ENCODE measurements at regions not wholly inside any gene's neighbourhood (a gene's known extent, or its start where the extent isn't known, plus 50 kb on each side); places are given as distances from the start of the nearest gene placed in this dataset.

DNA sequence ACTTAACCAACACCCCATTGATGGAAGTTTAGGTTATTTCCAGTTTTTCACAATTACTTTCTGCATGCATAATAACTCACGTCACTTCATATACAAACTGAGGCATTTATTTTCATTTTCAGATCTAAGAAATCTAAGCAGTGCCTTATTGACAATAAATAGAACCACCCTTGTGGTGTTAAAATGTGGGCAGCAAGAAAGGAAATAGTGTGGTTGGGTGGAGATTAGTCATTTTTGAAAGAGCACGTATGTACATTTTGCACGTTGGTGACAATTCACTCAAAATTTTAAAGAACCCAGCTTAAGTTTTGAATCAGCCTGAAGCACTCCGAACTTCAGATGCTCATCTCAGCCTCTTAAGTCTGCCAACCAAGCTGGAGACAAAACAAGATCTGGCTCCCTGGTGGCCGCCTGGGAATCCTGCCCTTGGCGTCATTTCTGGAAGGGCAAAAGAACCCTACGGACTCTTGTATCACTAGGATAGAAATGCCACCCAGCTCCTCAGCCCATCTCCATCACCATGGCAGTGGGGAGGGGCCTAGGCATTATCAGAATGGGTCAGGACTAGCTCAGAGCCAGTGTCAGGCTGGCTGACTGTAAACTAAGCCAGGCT lies 89.5 kb upstream of the BCL2L14 start:
- Histone ChIP-seq H2AFZ (ENCODE audit: control insufficient read depth, low read depth, low read length) (peak overlapping the region; percentile 80), H3K9me3 (replicated peaks; ENCODE audit: control insufficient read depth, insufficient read depth, low read length) (no peaks in the 10 kb centered on the region; the same call in 2 of the 3 replicates), H3K27me3 (replicated peaks in 1 of 2; ENCODE audit: control insufficient read depth in 2 of 2, insufficient read depth in 2 of 2, low read length in 1 of 2) (no peaks in the 10 kb centered on the region), H4K20me1 (ENCODE audit: control insufficient read depth, insufficient read depth) (no peaks in the 10 kb centered on the region), H3K4me1 (ENCODE audit: control insufficient read depth, insufficient read depth, low read length) (peaks cover 23% of the 10 kb centered on the region), H3K9ac (ENCODE audit: control insufficient read depth, insufficient read depth, low read length) (peak overlapping the region; percentile 69), H3K36me3 (ENCODE audit: control insufficient read depth in 2 of 2, insufficient read depth in 2 of 2, low read length in 1 of 2) (no peaks in the 10 kb centered on the region), H3K79me2 (ENCODE audit: control insufficient read depth, insufficient read depth, low read length) (no peaks in the 10 kb centered on the region), H3K4me3 (peak overlapping the region; percentile 19; the same call in 1 of the 2 replicates), H3K27ac (ENCODE audit: control insufficient read depth, insufficient read depth) (peak overlapping the region; percentile 96), H3K4me2 (ENCODE audit: control insufficient read depth, insufficient read depth) (peak overlapping the region; percentile 87)
- no TSS peak for BruUV-seq (replicated peaks)
- peak; percentile 90 for ATAC-seq
- WGBS (ENCODE audit: insufficient coverage, insufficient replicate concordance, low lambda C conversion rate, missing lambda C conversion rate), result under 1% methylated on average over 7 of the region's 7 CpGs
- DNase-seq (ENCODE audit: low read depth, low spot score), result peak; percentile 98
- in situ Hi-C loops (cut with MboI), result no loop called here
- intact Hi-C loops (cut with micrococcal nuclease; ENCODE audit: unreplicated experiment), result loop anchor here (1.0 to 5.0 kb wide), 5 partner anchors 29 to 414 kb away; no protein-coding TSS in a partner anchor
- FAIRE-seq, result peak; percentile 64
- ChIA-PET POLR2A (interaction anchor here (0.7 to 4.6 kb wide), 8 partner anchors 11 to 426 kb away, joined by 3 to 33 read pairs (median 4); partner anchors contain the start of gene BORCS5), SMC1A (ENCODE audit: uncharacterized antibody, unreplicated experiment) (interaction anchor here (0.6 to 5.9 kb wide), 20 partner anchors 8 to 401 kb away, joined by 3 to 61 read pairs (median 7); no protein-coding TSS in a partner anchor), CTCF (interaction anchor here (1.0 to 5.1 kb wide), 6 partner anchors 12 to 247 kb away, joined by 3 to 50 read pairs (median 5); no protein-coding TSS in a partner anchor), RAD21 (ENCODE audit: unreplicated experiment) (interaction anchor here (0.7 to 2.8 kb wide), 22 partner anchors 12 to 436 kb away, joined by 3 to 40 read pairs (median 4); no protein-coding TSS in a partner anchor)
- TF ChIP-seq, protein P1, sequence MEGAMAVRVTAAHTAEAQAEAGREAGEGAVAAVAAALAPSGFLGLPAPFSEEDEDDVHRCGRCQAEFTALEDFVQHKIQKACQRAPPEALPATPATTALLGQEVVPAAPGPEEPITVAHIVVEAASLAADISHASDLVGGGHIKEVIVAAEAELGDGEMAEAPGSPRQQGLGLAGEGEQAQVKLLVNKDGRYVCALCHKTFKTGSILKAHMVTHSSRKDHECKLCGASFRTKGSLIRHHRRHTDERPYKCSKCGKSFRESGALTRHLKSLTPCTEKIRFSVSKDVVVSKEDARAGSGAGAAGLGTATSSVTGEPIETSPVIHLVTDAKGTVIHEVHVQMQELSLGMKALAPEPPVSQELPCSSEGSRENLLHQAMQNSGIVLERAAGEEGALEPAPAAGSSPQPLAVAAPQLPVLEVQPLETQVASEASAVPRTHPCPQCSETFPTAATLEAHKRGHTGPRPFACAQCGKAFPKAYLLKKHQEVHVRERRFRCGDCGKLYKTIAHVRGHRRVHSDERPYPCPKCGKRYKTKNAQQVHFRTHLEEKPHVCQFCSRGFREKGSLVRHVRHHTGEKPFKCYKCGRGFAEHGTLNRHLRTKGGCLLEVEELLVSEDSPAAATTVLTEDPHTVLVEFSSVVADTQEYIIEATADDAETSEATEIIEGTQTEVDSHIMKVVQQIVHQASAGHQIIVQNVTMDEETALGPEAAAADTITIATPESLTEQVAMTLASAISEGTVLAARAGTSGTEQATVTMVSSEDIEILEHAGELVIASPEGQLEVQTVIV (IDR thresholded peaks at IDR 0.05; ENCODE audit: borderline replicate concordance, partially characterized antibody), result no peak
- TF ChIP-seq NR2C1 (IDR thresholded peaks at IDR 0.05) (no peak), CHD4 (IDR thresholded peaks at IDR 0.05) (no peak), MYB (IDR thresholded peaks at IDR 0.05; ENCODE audit: borderline replicate concordance, low read depth, low read length) (no peak), ZNF274 (IDR thresholded peaks at IDR 0.05; ENCODE audit: insufficient read depth, insufficient read length) (no peak), ZBED1 (IDR thresholded peaks at IDR 0.05; ENCODE audit: borderline replicate concordance) (peak; percentile 94), IKZF1 (conservative IDR thresholded peaks at IDR 0.05) (peak; percentile 85), IKZF2 (IDR thresholded peaks at IDR 0.05) (peak; percentile 85 to 86), DPF2 (IDR thresholded peaks at IDR 0.05) (peak; percentile 92), FOXK2 (IDR thresholded peaks at IDR 0.05) (no peak; the same call in 1 of the 2 replicates), LARP7 (IDR thresholded peaks at IDR 0.05) (no peak), BRCA1 (IDR thresholded peaks at IDR 0.05; ENCODE audit: low read depth, low read length) (no peak), CHD1 (IDR thresholded peaks at IDR 0.05; ENCODE audit: low read depth, low read length) (no peak), NR2C2 (IDR thresholded peaks at IDR 0.05; ENCODE audit: borderline replicate concordance, control insufficient read depth, insufficient read length, low read depth) (no peak), RCOR1 (conservative IDR thresholded peaks at IDR 0.05; ENCODE audit: low read depth, low read length) (no peak; the same call in 1 of the 2 replicates), EED (IDR thresholded peaks at IDR 0.05; ENCODE audit: low read depth) (peak; percentile 78)
- TF ChIP-seq, protein P2, sequence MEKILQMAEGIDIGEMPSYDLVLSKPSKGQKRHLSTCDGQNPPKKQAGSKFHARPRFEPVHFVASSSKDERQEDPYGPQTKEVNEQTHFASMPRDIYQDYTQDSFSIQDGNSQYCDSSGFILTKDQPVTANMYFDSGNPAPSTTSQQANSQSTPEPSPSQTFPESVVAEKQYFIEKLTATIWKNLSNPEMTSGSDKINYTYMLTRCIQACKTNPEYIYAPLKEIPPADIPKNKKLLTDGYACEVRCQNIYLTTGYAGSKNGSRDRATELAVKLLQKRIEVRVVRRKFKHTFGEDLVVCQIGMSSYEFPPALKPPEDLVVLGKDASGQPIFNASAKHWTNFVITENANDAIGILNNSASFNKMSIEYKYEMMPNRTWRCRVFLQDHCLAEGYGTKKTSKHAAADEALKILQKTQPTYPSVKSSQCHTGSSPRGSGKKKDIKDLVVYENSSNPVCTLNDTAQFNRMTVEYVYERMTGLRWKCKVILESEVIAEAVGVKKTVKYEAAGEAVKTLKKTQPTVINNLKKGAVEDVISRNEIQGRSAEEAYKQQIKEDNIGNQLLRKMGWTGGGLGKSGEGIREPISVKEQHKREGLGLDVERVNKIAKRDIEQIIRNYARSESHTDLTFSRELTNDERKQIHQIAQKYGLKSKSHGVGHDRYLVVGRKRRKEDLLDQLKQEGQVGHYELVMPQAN (conservative IDR thresholded peaks at IDR 0.05), result no peak
- TF ChIP-seq, protein P3, sequence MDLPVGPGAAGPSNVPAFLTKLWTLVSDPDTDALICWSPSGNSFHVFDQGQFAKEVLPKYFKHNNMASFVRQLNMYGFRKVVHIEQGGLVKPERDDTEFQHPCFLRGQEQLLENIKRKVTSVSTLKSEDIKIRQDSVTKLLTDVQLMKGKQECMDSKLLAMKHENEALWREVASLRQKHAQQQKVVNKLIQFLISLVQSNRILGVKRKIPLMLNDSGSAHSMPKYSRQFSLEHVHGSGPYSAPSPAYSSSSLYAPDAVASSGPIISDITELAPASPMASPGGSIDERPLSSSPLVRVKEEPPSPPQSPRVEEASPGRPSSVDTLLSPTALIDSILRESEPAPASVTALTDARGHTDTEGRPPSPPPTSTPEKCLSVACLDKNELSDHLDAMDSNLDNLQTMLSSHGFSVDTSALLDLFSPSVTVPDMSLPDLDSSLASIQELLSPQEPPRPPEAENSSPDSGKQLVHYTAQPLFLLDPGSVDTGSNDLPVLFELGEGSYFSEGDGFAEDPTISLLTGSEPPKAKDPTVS (IDR thresholded peaks at IDR 0.05; ENCODE audit: low read depth, low read length), result no peak

Data from GM12878 (cell line).